ENCODE measurements at regions not wholly inside any gene's neighbourhood (a gene's known extent, or its start where the extent isn't known, plus 50 kb on each side); places are given as distances from the start of the nearest gene placed in this dataset.

GRCh38 chr4:171142045-171142444, 671.2 kb upstream of the GALNTL6 start:
- DNase-seq, result no peak

- DNase-seq, result no peak
These were observed 682.9 kb upstream of the GALNTL6 start for GRCh38 chr4:171130256-171130801.

- no peak for DNase-seq
These were observed 695.1 kb upstream of the GALNTL6 start for GRCh38 chr4:171118091-171118490.

GRCh38 chr4:171117457-171117856, 695.7 kb upstream of the GALNTL6 start:
- DNase-seq, result no peak

- DNase-seq, result no peak
These were observed 711.4 kb upstream of the GALNTL6 start for GRCh38 chr4:171101845-171102244.

- DNase-seq, result no peak
These were observed 726.1 kb upstream of the GALNTL6 start for GRCh38 chr4:171087089-171087488.

GRCh38 chr4:171067422-171067821, 745.8 kb upstream of the GALNTL6 start:
- DNase-seq, result no peak

GRCh38 chr4:171049380-171049779, 763.8 kb upstream of the GALNTL6 start:
- DNase-seq, result no peak

- no peak for DNase-seq
These were observed 770.1 kb upstream of the GALNTL6 start for GRCh38 chr4:171042989-171043524.

GRCh38 chr4:171035909-171036308, 777.3 kb upstream of the GALNTL6 start:
- no peak for DNase-seq

- no peak for DNase-seq
These were observed 781.9 kb upstream of the GALNTL6 start for GRCh38 chr4:171031338-171031737.

- no peak for DNase-seq
These were observed 787.4 kb upstream of the GALNTL6 start for GRCh38 chr4:171025776-171026175.

- no peak for DNase-seq
These were observed 787.9 kb upstream of the GALNTL6 start for GRCh38 chr4:171025343-171025742.

GRCh38 chr4:171024720-171025303, 788.4 kb upstream of the GALNTL6 start:
- DNase-seq, result no peak

GRCh38 chr4:171022824-171023230, 790.4 kb upstream of the GALNTL6 start:
- DNase-seq, result no peak

GRCh38 chr4:171017593-171017992, 795.6 kb upstream of the GALNTL6 start:
- DNase-seq, result no peak

GRCh38 chr4:171016145-171016544, 797.1 kb upstream of the GALNTL6 start:
- DNase-seq, result no peak

GRCh38 chr4:171015441-171015840, 797.8 kb upstream of the GALNTL6 start:
- DNase-seq, result no peak

GRCh38 chr4:171007618-171008390, 805.4 kb upstream of the GALNTL6 start:
- DNase-seq, result no peak

GRCh38 chr4:171002246-171002645, 811.0 kb upstream of the GALNTL6 start:
- no peak for DNase-seq

GRCh38 chr4:170990989-170991589, 822.1 kb upstream of the GALNTL6 start:
- no peak for DNase-seq

GRCh38 chr4:170988446-170988845, 824.8 kb upstream of the GALNTL6 start:
- no peak for DNase-seq

- no peak for DNase-seq
These were observed 833.5 kb upstream of the GALNTL6 start for GRCh38 chr4:170979736-170980135.

GRCh38 chr4:170978990-170979389, 834.2 kb upstream of the GALNTL6 start:
- DNase-seq, result no peak
